ENCODE measurements at regions not wholly inside any gene's neighbourhood (a gene's known extent, or its start where the extent isn't known, plus 50 kb on each side); places are given as distances from the start of the nearest gene placed in this dataset.

DNA sequence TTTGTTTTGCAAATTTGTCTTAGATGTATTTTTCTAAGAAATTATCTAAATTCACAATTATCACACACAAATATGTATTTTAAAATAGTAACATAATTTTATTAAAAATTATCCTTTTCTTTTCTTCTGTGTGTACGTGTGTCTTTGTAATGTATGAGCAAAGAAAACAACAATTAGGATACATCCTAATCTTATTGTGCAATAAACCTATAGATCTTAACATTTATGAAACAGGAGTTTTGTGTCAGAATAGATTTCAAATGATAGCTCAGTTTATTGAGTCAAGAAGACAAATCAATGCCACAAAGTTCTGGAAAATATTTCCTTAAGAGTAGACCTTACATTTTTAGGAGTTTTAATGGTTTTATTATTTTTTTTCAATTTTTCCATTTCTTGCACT lies 212.2 kb downstream of the KCNJ3 start:
- TF ChIP-seq CTCF (conservative IDR thresholded peaks at IDR 0.05; ENCODE audit: low read depth, low read length) (no peak), MXI1 (IDR thresholded peaks at IDR 0.05; ENCODE audit: borderline replicate concordance, low read depth, low read length) (no peak), POLR2A (IDR thresholded peaks at IDR 0.05; ENCODE audit: low read depth, low read length) (no peak), FOS (IDR thresholded peaks at IDR 0.05; ENCODE audit: low read depth, low read length) (no peak), RAD21 (IDR thresholded peaks at IDR 0.05; ENCODE audit: low read length) (no peak), RFX5 (IDR thresholded peaks at IDR 0.05; ENCODE audit: low read depth, low read length) (no peak), BHLHE40 (IDR thresholded peaks at IDR 0.05; ENCODE audit: low read depth, low read length) (no peak), SMC3 (IDR thresholded peaks at IDR 0.05; ENCODE audit: low read depth, low read length) (no peak), MAZ (IDR thresholded peaks at IDR 0.05; ENCODE audit: borderline replicate concordance, low read depth, low read length) (no peak), CHD1 (IDR thresholded peaks at IDR 0.05; ENCODE audit: low read depth, low read length) (no peak), MAFK (IDR thresholded peaks at IDR 0.05; ENCODE audit: low read depth, low read length) (no peak)
- TF ChIP-seq, protein P1, sequence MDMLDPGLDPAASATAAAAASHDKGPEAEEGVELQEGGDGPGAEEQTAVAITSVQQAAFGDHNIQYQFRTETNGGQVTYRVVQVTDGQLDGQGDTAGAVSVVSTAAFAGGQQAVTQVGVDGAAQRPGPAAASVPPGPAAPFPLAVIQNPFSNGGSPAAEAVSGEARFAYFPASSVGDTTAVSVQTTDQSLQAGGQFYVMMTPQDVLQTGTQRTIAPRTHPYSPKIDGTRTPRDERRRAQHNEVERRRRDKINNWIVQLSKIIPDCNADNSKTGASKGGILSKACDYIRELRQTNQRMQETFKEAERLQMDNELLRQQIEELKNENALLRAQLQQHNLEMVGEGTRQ (IDR thresholded peaks at IDR 0.05; ENCODE audit: low read depth, low read length) = no peak

Measured in IMR-90 (cell line).